Mesendoderm (in vitro differentiated cells): ENCODE measurements at regions not wholly inside any gene's neighbourhood (a gene's known extent, or its start where the extent isn't known, plus 50 kb on each side); places are given as distances from the start of the nearest gene placed in this dataset.
"Not testable (repeated sequence)": the region's sequence is repeated elsewhere in the genome, so short reads cannot be mapped to it uniquely, and the experiment has no call there.

Experiments used
- DNase-seq: peaks from one replicate; pipeline ENCODE4 v3.0.0; 2013
- H2AK5ac ChIP-seq: 2 replicates; pipeline ENCODE4 v1.6.1; 2013; ENCODE audit warnings: low read length, inconsistent platforms
- H2BK120ac ChIP-seq: 2 replicates; pipeline ENCODE4 v1.6.1; 2013; ENCODE audit warnings: low read depth, mild to moderate bottlenecking, low read length, moderate library complexity, mixed read lengths
- H2BK15ac ChIP-seq: replicated peaks from 2 replicates; pipeline ENCODE4 v1.6.1; 2013; ENCODE audit warnings: low read depth, mild to moderate bottlenecking, moderate library complexity
- H2BK5ac ChIP-seq: 2 replicates; pipeline ENCODE4 v1.6.1; 2013; ENCODE audit warnings: low read length, inconsistent platforms
- H3K18ac ChIP-seq: 2 replicates; pipeline ENCODE4 v1.6.1; 2013; ENCODE audit warnings: mild to moderate bottlenecking, low read length, mixed read lengths
- H3K23ac ChIP-seq: one replicate; pipeline ENCODE4 v1.6.1; 2013; ENCODE audit warnings: low read length
- H3K27ac ChIP-seq: 2 replicates; pipeline ENCODE4 v1.5.1; 2013; ENCODE audit warnings: low read depth, mild to moderate bottlenecking, inconsistent platforms, low read length, moderate library complexity
- H3K27me3 ChIP-seq: 2 replicates; pipeline ENCODE4 v1.6.1; 2013; ENCODE audit warnings: low read length, control low read depth, mild to moderate bottlenecking, inconsistent platforms; ENCODE audit not compliant: insufficient read depth, poor library complexity
- H3K36me3 ChIP-seq: 2 replicates; pipeline ENCODE4 v1.6.1; 2013; ENCODE audit warnings: low read length, inconsistent platforms; ENCODE audit not compliant: control insufficient read depth, insufficient read depth
- H3K4ac ChIP-seq: one replicate; pipeline ENCODE4 v1.6.1; 2013; ENCODE audit warnings: low read depth, mild to moderate bottlenecking, low read length, moderate library complexity
- H3K4me1 ChIP-seq: 2 replicates; pipeline ENCODE4 v1.6.1; 2013; ENCODE audit warnings: low read depth, low read length, inconsistent platforms; ENCODE audit not compliant: control insufficient read depth
- H3K4me2 ChIP-seq: 2 replicates; pipeline ENCODE4 v1.6.1; 2013; ENCODE audit warnings: low read length
- H3K4me3 ChIP-seq: 2 replicates; pipeline ENCODE4 v1.5.1; 2013; ENCODE audit warnings: mild to moderate bottlenecking, low read length
- H3K56ac ChIP-seq: one replicate; pipeline ENCODE4 v1.6.1; 2013; ENCODE audit warnings: low read length
- H3K79me1 ChIP-seq: 2 replicates; pipeline ENCODE4 v1.6.1; 2013; ENCODE audit warnings: low read length, inconsistent platforms
- H3K79me2 ChIP-seq: 2 replicates; pipeline ENCODE4 v1.6.1; 2013; ENCODE audit warnings: mild to moderate bottlenecking, low read length; ENCODE audit not compliant: control insufficient read depth, insufficient read depth
- H3K9ac ChIP-seq: 2 replicates; pipeline ENCODE4 v1.6.1; 2013; ENCODE audit warnings: low read length, inconsistent platforms
- H4K5ac ChIP-seq: one replicate; pipeline ENCODE4 v1.6.1; 2013; ENCODE audit warnings: low read length
- H4K8ac ChIP-seq: one replicate; pipeline ENCODE4 v1.6.1; 2013; ENCODE audit warnings: low read depth, mild to moderate bottlenecking, control low read depth, low read length, moderate library complexity
- WGBS: extraction: QIAGEN DNeasy Blood & Tissue Kit; methylation state at CpG from one replicate; pipeline ENCODE4 v1.1.7; 2013; ENCODE audit warnings: low lambda C conversion rate, missing lambda C conversion rate; ENCODE audit not compliant: insufficient coverage; ENCODE audit errors: extremely low coverage; 5-methylcytosine and 5-hydroxymethylcytosine counted together

- Histone ChIP-seq H3K79me1 (no peaks in the 10 kb centered on the region), H3K18ac (no peak overlapping the region), H3K36me3 (no peaks in the 10 kb centered on the region), H3K27ac (no peak overlapping the region), H2BK5ac (no peak overlapping the region), H3K4me3 (no peak overlapping the region), H3K4me2 (no peak overlapping the region), H3K4ac (no peak overlapping the region), H4K8ac (no peak overlapping the region), H2BK15ac (no peak overlapping the region), H3K56ac (no peak overlapping the region), H2AK5ac (no peak overlapping the region), H4K5ac (no peak overlapping the region), H3K4me1 (no peaks in the 10 kb centered on the region), H3K9ac (no peak overlapping the region), H3K27me3 (no peaks in the 10 kb centered on the region), H2BK120ac (no peak overlapping the region), H3K79me2 (no peaks in the 10 kb centered on the region), H3K23ac (no peak overlapping the region)
- DNase-seq = no peak
- no CpG with 5 or more reads among the region's 4 CpGs for WGBS
Measured at GRCh38 chr1:105442901-105443300, 1613.6 kb upstream of the PRMT6 start.

DNA sequence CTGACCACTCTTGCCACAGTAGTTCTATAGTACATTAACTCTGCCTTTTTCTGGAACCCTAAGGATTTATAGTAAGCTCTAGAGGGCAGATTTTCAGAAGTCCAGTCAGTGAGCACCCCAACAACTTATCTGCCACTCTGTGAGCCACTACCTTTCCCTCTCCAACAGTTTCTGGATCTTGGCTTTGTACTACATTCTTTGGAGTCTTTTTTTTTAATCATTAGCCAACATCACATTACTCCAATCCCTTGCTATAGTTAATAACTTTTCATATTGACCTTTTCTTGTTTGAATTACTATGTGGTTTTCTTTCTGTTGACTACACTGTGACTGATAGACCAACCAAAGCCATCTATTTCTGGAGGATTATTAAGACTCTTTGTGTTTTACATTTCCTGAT lies 1596.7 kb upstream of the PRMT6 start:
- Histone ChIP-seq H3K4me1 (no peaks in the 10 kb centered on the region), H2BK120ac (no peak overlapping the region), H3K4ac (no peak overlapping the region), H3K79me2 (no peaks in the 10 kb centered on the region), H3K9ac (no peak overlapping the region), H4K8ac (no peak overlapping the region), H4K5ac (no peak overlapping the region), H2AK5ac (no peak overlapping the region), H3K27ac (no peak overlapping the region), H3K27me3 (no peaks in the 10 kb centered on the region), H3K36me3 (no peaks in the 10 kb centered on the region), H3K18ac (no peak overlapping the region), H3K23ac (no peak overlapping the region), H2BK5ac (no peak overlapping the region), H3K56ac (no peak overlapping the region), H3K4me3 (no peak overlapping the region), H3K79me1 (no peaks in the 10 kb centered on the region), H2BK15ac (no peak overlapping the region), H3K4me2 (no peak overlapping the region)
- no peak for DNase-seq

- Histone ChIP-seq H2BK15ac (no peak overlapping the region), H2BK5ac (no peak overlapping the region), H3K23ac (no peak overlapping the region), H3K79me1 (no peaks in the 10 kb centered on the region), H3K79me2 (no peaks in the 10 kb centered on the region), H3K4me3 (no peak overlapping the region), H2BK120ac (no peak overlapping the region), H3K18ac (no peak overlapping the region), H3K4me1 (no peaks in the 10 kb centered on the region), H2AK5ac (no peak overlapping the region), H3K9ac (no peak overlapping the region), H4K5ac (no peak overlapping the region), H3K27me3 (no peaks in the 10 kb centered on the region), H3K56ac (no peak overlapping the region), H3K4me2 (no peak overlapping the region), H3K27ac (no peak overlapping the region), H3K36me3 (no peaks in the 10 kb centered on the region), H4K8ac (no peak overlapping the region), H3K4ac (no peak overlapping the region)
- DNase-seq = peak; percentile 3
- no CpG with 5 or more reads among the region's 2 CpGs for WGBS
Measured at GRCh38 chr1:105462308-105462707, 1594.2 kb upstream of the PRMT6 start.

DNA sequence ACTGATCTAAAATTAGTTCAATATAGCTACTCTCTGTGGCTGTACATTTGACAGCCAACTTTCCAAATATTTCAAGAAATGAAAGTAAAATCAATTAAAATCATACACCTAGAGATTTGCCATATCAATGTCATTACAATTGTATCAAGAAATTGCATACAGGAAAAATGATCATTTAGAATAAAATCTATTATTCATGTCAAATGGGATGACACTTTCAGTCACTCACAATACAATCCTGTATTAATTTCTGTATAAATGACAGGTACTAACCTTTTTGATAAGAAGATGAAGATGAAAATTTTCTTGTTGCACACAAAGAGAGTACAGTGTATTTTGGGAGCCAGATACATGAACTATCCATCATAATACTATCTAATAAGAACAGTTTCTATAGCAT lies 1588.9 kb upstream of the PRMT6 start:
- Histone ChIP-seq H4K5ac (no peak overlapping the region), H3K79me1 (no peaks in the 10 kb centered on the region), H3K4ac (no peak overlapping the region), H2AK5ac (no peak overlapping the region), H3K4me2 (no peak overlapping the region), H2BK120ac (no peak overlapping the region), H4K8ac (no peak overlapping the region), H3K56ac (no peak overlapping the region), H2BK5ac (no peak overlapping the region), H2BK15ac (no peak overlapping the region), H3K27ac (no peak overlapping the region), H3K18ac (no peak overlapping the region), H3K4me3 (no peak overlapping the region), H3K4me1 (no peaks in the 10 kb centered on the region), H3K23ac (no peak overlapping the region), H3K9ac (no peak overlapping the region), H3K27me3 (no peaks in the 10 kb centered on the region), H3K79me2 (no peaks in the 10 kb centered on the region), H3K36me3 (no peaks in the 10 kb centered on the region)
- no peak for DNase-seq

DNA sequence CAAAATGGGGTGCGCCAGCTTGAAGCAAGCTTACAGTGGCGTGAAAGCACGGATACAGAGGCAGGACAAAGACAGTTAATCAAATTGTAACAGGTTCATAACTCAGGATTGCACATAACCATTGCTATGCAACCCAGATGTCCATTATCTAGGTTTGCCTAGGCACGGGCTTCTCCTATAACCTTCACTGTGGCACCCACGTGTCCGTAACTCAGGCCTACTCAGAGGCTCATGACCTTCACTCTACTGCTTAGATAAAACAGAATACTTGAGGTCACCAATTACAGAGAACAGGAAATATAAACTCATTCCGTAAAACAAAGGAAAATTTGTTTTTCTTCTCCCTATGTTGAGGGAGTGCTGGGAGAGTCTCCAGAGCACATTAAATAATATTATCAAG lies 1585.9 kb upstream of the PRMT6 start:
- not testable (repeated sequence) for H3K23ac ChIP-seq, H3K9ac ChIP-seq, H2BK5ac ChIP-seq, H4K8ac ChIP-seq, H3K27me3 ChIP-seq, H3K4me2 ChIP-seq, H3K27ac ChIP-seq, H2BK15ac ChIP-seq, H2BK120ac ChIP-seq, H4K5ac ChIP-seq, H3K4me1 ChIP-seq, DNase-seq, H3K4ac ChIP-seq, H2AK5ac ChIP-seq, H3K18ac ChIP-seq, H3K79me1 ChIP-seq, H3K4me3 ChIP-seq, H3K36me3 ChIP-seq, H3K56ac ChIP-seq, H3K79me2 ChIP-seq
- WGBS = no CpG with 5 or more reads among the region's 7 CpGs

DNA sequence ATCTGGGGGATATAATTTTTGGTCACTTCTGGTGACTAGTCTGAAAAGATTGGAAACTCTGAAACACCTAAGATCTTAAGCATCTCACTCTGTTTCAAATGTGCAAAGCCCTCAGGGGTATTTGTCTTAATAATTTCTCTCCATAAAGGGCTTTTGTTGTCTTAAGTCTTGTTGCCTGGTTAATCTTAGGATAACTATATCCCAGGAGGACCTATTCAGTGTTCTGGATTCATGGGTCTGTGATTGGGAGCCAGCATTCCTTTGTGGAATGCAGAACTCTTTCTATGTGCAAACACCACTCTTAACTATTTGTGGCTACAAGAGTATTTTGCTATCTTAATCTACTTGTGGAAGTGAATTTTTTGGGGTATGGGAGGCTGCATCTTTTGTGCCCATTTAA lies 1573.0 kb upstream of the PRMT6 start:
- Histone ChIP-seq H3K27ac (no peak overlapping the region), H3K23ac (no peak overlapping the region), H3K36me3 (no peaks in the 10 kb centered on the region)

More for the DNA sequence above, 1573.0 kb upstream of the PRMT6 start:
- Histone ChIP-seq H3K4me2 (no peak overlapping the region), H4K5ac (no peak overlapping the region), H3K18ac (no peak overlapping the region), H3K79me1 (no peaks in the 10 kb centered on the region), H3K9ac (no peak overlapping the region), H3K56ac (no peak overlapping the region), H3K4me1 (no peaks in the 10 kb centered on the region), H2BK5ac (no peak overlapping the region), H3K4ac (no peak overlapping the region), H3K79me2 (no peaks in the 10 kb centered on the region), H4K8ac (no peak overlapping the region), H3K4me3 (no peak overlapping the region), H3K27me3 (no peaks in the 10 kb centered on the region), H2AK5ac (no peak overlapping the region), H2BK120ac (no peak overlapping the region), H2BK15ac (no peak overlapping the region)
- no peak for DNase-seq
